ENCODE measurements at regions not wholly inside any gene's neighbourhood (a gene's known extent, or its start where the extent isn't known, plus 50 kb on each side); places are given as distances from the start of the nearest gene placed in this dataset.

DNA sequence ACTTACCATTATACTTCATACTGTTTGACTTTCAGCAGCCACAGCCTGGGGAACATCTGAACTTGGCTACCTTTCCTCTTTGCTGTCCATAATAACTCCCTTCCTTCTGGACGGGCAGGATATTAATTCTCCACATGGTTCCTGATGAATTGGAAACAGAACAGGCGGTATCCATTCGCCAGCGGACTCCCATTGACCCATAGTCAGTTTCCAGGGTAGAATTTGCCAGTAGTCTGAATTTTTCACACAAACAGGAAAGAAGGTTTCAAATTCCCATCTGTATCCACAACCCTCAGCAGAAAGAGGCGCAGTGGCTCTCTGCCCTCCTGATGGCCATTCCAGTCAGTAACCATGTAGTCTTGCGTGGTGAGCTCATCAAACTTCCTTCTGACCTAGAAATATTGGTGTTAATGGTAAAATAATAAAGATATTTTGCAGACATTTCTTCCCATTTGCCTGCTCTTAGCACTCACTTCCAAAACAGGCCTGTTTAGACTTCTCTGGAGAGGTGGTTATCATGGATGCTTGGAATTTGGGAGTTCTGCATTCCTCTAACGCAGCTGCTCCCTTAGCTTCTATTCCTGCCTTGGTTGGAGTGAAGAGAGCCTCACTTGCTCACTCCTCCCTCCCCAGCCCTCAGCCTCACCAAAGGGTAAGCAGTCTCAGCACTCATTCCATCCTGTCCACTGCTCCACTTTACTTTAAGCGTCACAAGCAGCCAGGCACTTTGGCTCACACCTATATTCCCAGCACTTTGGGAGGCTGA is 75.0 kb upstream of the OXGR1 start:
- DNase-seq = no peak
- Mint-ChIP-seq H3K27ac (no peak overlapping the region), H3K9me3 (no peaks in the 10 kb centered on the region), H3K36me3 (ENCODE audit: low read depth) (no peaks in the 10 kb centered on the region), H3K4me1 (ENCODE audit: low read depth) (no peaks in the 10 kb centered on the region), H3K27me3 (ENCODE audit: insufficient read depth) (peaks cover 7% of the 10 kb centered on the region), H3K4me3 (no peak overlapping the region)
- TF ChIP-seq, protein P1, sequence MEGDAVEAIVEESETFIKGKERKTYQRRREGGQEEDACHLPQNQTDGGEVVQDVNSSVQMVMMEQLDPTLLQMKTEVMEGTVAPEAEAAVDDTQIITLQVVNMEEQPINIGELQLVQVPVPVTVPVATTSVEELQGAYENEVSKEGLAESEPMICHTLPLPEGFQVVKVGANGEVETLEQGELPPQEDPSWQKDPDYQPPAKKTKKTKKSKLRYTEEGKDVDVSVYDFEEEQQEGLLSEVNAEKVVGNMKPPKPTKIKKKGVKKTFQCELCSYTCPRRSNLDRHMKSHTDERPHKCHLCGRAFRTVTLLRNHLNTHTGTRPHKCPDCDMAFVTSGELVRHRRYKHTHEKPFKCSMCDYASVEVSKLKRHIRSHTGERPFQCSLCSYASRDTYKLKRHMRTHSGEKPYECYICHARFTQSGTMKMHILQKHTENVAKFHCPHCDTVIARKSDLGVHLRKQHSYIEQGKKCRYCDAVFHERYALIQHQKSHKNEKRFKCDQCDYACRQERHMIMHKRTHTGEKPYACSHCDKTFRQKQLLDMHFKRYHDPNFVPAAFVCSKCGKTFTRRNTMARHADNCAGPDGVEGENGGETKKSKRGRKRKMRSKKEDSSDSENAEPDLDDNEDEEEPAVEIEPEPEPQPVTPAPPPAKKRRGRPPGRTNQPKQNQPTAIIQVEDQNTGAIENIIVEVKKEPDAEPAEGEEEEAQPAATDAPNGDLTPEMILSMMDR (IDR thresholded peaks at IDR 0.05) = no peak

GRCh38 chr13:97072297-97072696 is 78.0 kb upstream of the OXGR1 start:
- Mint-ChIP-seq H3K27ac (no peak overlapping the region), H3K4me3 (no peak overlapping the region), H3K4me1 (ENCODE audit: low read depth) (no peaks in the 10 kb centered on the region), H3K9me3 (0 out of 2 replicates have a peak, but pooled peaks cover 4% of the 10 kb centered on the region), H3K36me3 (ENCODE audit: low read depth) (no peaks in the 10 kb centered on the region), H3K27me3 (ENCODE audit: insufficient read depth) (peaks cover 5% of the 10 kb centered on the region)
- TF ChIP-seq, protein P1 (IDR thresholded peaks at IDR 0.05) = no peak
- DNase-seq = no peak

GRCh38 chr13:97074618-97075017 is 80.3 kb upstream of the OXGR1 start:
- Mint-ChIP-seq H3K36me3 (ENCODE audit: low read depth) (no peaks in the 10 kb centered on the region), H3K27me3 (ENCODE audit: insufficient read depth) (peaks cover 5% of the 10 kb centered on the region), H3K4me3 (no peak overlapping the region), H3K4me1 (ENCODE audit: low read depth) (no peaks in the 10 kb centered on the region), H3K27ac (no peak overlapping the region), H3K9me3 (0 out of 2 replicates have a peak, but pooled peaks cover 4% of the 10 kb centered on the region)
- TF ChIP-seq, protein P1 (IDR thresholded peaks at IDR 0.05) = no peak
- no peak for DNase-seq

DNA sequence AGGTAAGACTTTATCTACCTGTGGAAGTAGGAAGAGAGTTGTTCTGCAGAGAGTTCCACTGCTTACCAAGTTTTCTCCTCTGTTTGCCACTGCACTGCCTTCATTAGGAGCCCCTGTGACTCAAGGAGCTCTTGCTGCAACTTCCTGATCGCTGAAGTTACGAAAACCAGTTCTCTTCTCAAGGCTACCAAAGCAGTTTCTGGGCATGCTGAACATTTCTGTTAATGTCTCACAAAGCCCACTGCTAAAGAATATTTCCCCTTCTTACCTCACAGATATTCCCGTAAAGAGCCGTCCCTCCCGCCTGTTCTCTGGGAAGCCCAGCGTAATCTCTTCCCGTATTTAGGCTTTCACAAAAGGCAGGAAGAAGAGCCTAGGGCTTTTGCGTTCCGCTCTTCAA is 82.6 kb upstream of the OXGR1 start:
- H3K27me3 Mint-ChIP-seq (ENCODE audit: insufficient read depth) = no peaks in the 10 kb centered on the region; the same call in 1 of the 2 replicates
- H3K36me3 Mint-ChIP-seq (ENCODE audit: low read depth) = no peaks in the 10 kb centered on the region
- DNase-seq = no peak
- no peak overlapping the region for H3K4me3 Mint-ChIP-seq
- H3K9me3 Mint-ChIP-seq = 0 out of 2 replicates have a peak, but pooled peaks cover 4% of the 10 kb centered on the region
- no peak overlapping the region for H3K27ac Mint-ChIP-seq
- H3K4me1 Mint-ChIP-seq (ENCODE audit: low read depth) = no peaks in the 10 kb centered on the region
- TF ChIP-seq, protein P1 (IDR thresholded peaks at IDR 0.05) = no peak

DNA sequence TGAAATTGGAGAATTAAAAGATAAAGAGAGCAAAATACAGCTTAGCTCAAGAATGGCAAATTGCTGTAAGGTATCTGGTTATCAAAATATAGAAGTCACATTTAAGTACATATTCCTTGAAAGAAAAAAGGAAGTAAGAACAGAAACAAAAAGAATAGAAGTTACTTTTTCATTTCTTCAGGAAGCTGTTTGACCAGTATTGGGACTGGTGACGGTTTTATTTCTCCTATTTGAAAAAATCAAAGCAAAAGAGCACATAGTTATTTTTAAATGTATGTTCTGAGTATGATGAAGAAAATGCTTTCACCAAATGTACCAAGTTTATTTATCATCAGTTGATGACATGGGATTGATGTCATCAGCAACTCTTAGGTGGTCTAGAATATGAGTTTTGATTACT is 83.1 kb upstream of the OXGR1 start:
- 0 out of 2 replicates have a peak, but pooled peaks cover 4% of the 10 kb centered on the region for H3K9me3 Mint-ChIP-seq
- H3K36me3 Mint-ChIP-seq (ENCODE audit: low read depth) = no peaks in the 10 kb centered on the region
- H3K4me3 Mint-ChIP-seq = no peak overlapping the region
- TF ChIP-seq, protein P1 (IDR thresholded peaks at IDR 0.05) = no peak
- H3K4me1 Mint-ChIP-seq (ENCODE audit: low read depth) = no peaks in the 10 kb centered on the region
- no peak for DNase-seq
- H3K27ac Mint-ChIP-seq = no peak overlapping the region
- no peaks in the 10 kb centered on the region; the same call in 1 of the 2 replicates for H3K27me3 Mint-ChIP-seq (ENCODE audit: insufficient read depth)
